ENCODE measurements at regions not wholly inside any gene's neighbourhood (a gene's known extent, or its start where the extent isn't known, plus 50 kb on each side); places are given as distances from the start of the nearest gene placed in this dataset.

- intact Hi-C loops (cut with DNase I) = no loop called here
- no peaks in the 10 kb centered on the region for H3K27me3 ChIP-seq
- no peaks in the 10 kb centered on the region for H3K36me3 ChIP-seq
- TF ChIP-seq POLR2A (IDR thresholded peaks at IDR 0.05) (no peak), EP300 (IDR thresholded peaks at IDR 0.05) (no peak), CTCF (IDR thresholded peaks at IDR 0.05) (no peak)
- H3K9me3 ChIP-seq = no peaks in the 10 kb centered on the region
- no peak overlapping the region for H3K27ac ChIP-seq
- WGBS, 3 donors = 29 to 52% (median 36%) methylated on average over 2 of the region's 2 CpGs
- no peak for DNase-seq
- H3K4me3 ChIP-seq = no peak overlapping the region
- no peaks in the 10 kb centered on the region for H3K4me1 ChIP-seq (ENCODE audit: insufficient read depth)
Observed at GRCh38 chr10:64507651-64508028, 986.4 kb downstream of the REEP3 start.

- WGBS, 3 donors = 26 to 34% (median 26%) methylated on average over 2 of the region's 2 CpGs
- H3K4me3 ChIP-seq = no peak overlapping the region
- no peak for DNase-seq
- no peaks in the 10 kb centered on the region for H3K36me3 ChIP-seq
- no peaks in the 10 kb centered on the region for H3K4me1 ChIP-seq (ENCODE audit: insufficient read depth)
- no peak for TF ChIP-seq EP300 (IDR thresholded peaks at IDR 0.05)
- no peak for TF ChIP-seq POLR2A (IDR thresholded peaks at IDR 0.05)
- no peak for TF ChIP-seq CTCF (IDR thresholded peaks at IDR 0.05)
- H3K27ac ChIP-seq = no peak overlapping the region
- intact Hi-C loops (cut with DNase I) = no loop called here
- no peaks in the 10 kb centered on the region for H3K27me3 ChIP-seq
- H3K9me3 ChIP-seq = no peaks in the 10 kb centered on the region
Observed at GRCh38 chr10:64508029-64508661, 986.9 kb downstream of the REEP3 start.

- Histone ChIP-seq H3K27ac (no peak overlapping the region), H3K27me3 (no peaks in the 10 kb centered on the region), H3K4me1 (ENCODE audit: insufficient read depth) (no peaks in the 10 kb centered on the region), H3K4me3 (no peak overlapping the region), H3K36me3 (no peaks in the 10 kb centered on the region), H3K9me3 (no peaks in the 10 kb centered on the region)
- WGBS, 3 donors = 53 to 68% (median 65%) methylated on average over 2 of the region's 2 CpGs
- no peak for DNase-seq
- intact Hi-C loops (cut with DNase I) = no loop called here
- TF ChIP-seq POLR2A (IDR thresholded peaks at IDR 0.05) = no peak
- no peak for TF ChIP-seq EP300 (IDR thresholded peaks at IDR 0.05)
- TF ChIP-seq CTCF (IDR thresholded peaks at IDR 0.05) = no peak
Observed at GRCh38 chr10:64515970-64516699, 994.9 kb downstream of the REEP3 start.

GRCh38 chr10:64518456-64518855 lies 997.3 kb downstream of the REEP3 start:
- no peak for TF ChIP-seq CTCF (IDR thresholded peaks at IDR 0.05)
- Histone ChIP-seq H3K27ac (no peak overlapping the region), H3K4me3 (no peak overlapping the region), H3K36me3 (no peaks in the 10 kb centered on the region), H3K27me3 (no peaks in the 10 kb centered on the region), H3K9me3 (no peaks in the 10 kb centered on the region), H3K4me1 (ENCODE audit: insufficient read depth) (no peaks in the 10 kb centered on the region)
- DNase-seq = no peak
- WGBS, 3 donors = 89 to 98% (median 97%) methylated on average over 2 of the region's 2 CpGs
- intact Hi-C loops (cut with DNase I) = no loop called here
